Brain microvascular endothelial cell (primary cell): ENCODE measurements at regions not wholly inside any gene's neighbourhood (a gene's known extent, or its start where the extent isn't known, plus 50 kb on each side); places are given as distances from the start of the nearest gene placed in this dataset.
A peak's percentile ranks its signal among the peaks of the same experiment; 100 is the strongest.
"Not testable (repeated sequence)": the region's sequence is repeated elsewhere in the genome, so short reads cannot be mapped to it uniquely, and the experiment has no call there.

Source experiments
- DNase-seq: peaks from one replicate; pipeline ENCODE4 v3.0.0-alpha.2; 2020
- H3K27ac ChIP-seq: fragments of 250-450 bp; sonication (Bioruptor Pico); 2 replicates; pipeline ENCODE4 v1.5.1; 2020; ENCODE audit warnings: mild to moderate bottlenecking, moderate library complexity
- H3K27me3 ChIP-seq: fragments of 250-450 bp; sonication (Bioruptor Pico); replicated peaks from 2 replicates; pipeline ENCODE4 v1.5.1; 2020; ENCODE audit warnings: mild to moderate bottlenecking
- H3K36me3 ChIP-seq: fragments of 250-450 bp; sonication (Bioruptor Pico); replicated peaks from 2 replicates; pipeline ENCODE4 v1.5.1; 2020; ENCODE audit warnings: mild to moderate bottlenecking
- H3K4me3 ChIP-seq: 2 replicates; pipeline ENCODE4 v1.5.1; 2011; ENCODE audit warnings: low read depth, mild to moderate bottlenecking, control low read depth, low read length, moderate library complexity
- in situ Hi-C: cut with HindIII; loops from 2 replicates; pipeline ENCODE4 v1.10.0; 2017; ENCODE audit warnings: low sequenced_read_pairs, low pct_ligation_motif_present
- TF ChIP-seq, protein P1 (sequence below): IDR thresholded peaks from 2 replicates; pipeline ENCODE4 v1.5.1; 2011; ENCODE audit warnings: low read depth, mild to moderate bottlenecking, moderate library complexity, low read length, control low read depth, inconsistent platforms; ENCODE audit errors: missing control alignments

DNA sequence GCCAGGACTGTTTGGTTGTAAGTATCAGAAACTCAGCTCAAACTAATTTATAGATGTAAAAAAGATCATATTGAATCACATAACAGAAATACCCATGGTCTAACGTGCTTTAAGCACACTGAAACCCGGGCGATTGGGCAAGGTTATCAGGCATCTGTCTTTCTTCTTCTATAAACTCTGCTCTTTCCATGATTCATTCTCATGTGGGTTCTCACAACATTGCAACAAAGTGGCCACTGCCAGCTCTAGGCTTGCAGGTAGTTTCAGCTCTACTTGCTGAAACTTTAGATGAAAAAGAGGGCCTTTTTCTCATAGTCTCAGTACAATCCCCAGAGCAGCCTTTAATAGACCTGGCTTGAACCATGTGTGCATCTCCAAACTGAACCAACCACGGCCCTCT, 456.1 kb downstream of the MFSD1 start:
- Histone ChIP-seq H3K27ac (no peak overlapping the region), H3K27me3 (no peaks in the 10 kb centered on the region), H3K36me3 (no peaks in the 10 kb centered on the region), H3K4me3 (no peak overlapping the region)
- TF ChIP-seq, protein P1, sequence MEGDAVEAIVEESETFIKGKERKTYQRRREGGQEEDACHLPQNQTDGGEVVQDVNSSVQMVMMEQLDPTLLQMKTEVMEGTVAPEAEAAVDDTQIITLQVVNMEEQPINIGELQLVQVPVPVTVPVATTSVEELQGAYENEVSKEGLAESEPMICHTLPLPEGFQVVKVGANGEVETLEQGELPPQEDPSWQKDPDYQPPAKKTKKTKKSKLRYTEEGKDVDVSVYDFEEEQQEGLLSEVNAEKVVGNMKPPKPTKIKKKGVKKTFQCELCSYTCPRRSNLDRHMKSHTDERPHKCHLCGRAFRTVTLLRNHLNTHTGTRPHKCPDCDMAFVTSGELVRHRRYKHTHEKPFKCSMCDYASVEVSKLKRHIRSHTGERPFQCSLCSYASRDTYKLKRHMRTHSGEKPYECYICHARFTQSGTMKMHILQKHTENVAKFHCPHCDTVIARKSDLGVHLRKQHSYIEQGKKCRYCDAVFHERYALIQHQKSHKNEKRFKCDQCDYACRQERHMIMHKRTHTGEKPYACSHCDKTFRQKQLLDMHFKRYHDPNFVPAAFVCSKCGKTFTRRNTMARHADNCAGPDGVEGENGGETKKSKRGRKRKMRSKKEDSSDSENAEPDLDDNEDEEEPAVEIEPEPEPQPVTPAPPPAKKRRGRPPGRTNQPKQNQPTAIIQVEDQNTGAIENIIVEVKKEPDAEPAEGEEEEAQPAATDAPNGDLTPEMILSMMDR, result no peak
- in situ Hi-C loops, result loop anchor here (25.0 kb wide), 1 partner anchor 421 kb away; no protein-coding TSS in a partner anchor
- DNase-seq, result no peak

- no peak for DNase-seq
- Histone ChIP-seq H3K4me3 (no peak overlapping the region), H3K27me3 (no peaks in the 10 kb centered on the region), H3K27ac (no peak overlapping the region), H3K36me3 (no peaks in the 10 kb centered on the region)
- TF ChIP-seq, protein P1, result no peak
- in situ Hi-C loops, result loop anchor here (25.0 kb wide), 1 partner anchor 422 kb away; no protein-coding TSS in a partner anchor
Observed at GRCh38 chr3:159258934-159259333, 457.1 kb downstream of the MFSD1 start.

GRCh38 chr3:159260049-159260662, 458.3 kb downstream of the MFSD1 start:
- in situ Hi-C loops, result loop anchor here (25.0 kb wide), 1 partner anchor 423 kb away; no protein-coding TSS in a partner anchor
- TF ChIP-seq, protein P1, result peak; percentile 61
- no peaks in the 10 kb centered on the region for H3K27me3 ChIP-seq
- no peak overlapping the region for H3K27ac ChIP-seq
- no peaks in the 10 kb centered on the region for H3K36me3 ChIP-seq
- no peak overlapping the region for H3K4me3 ChIP-seq
- DNase-seq, result peak; percentile 63

DNA sequence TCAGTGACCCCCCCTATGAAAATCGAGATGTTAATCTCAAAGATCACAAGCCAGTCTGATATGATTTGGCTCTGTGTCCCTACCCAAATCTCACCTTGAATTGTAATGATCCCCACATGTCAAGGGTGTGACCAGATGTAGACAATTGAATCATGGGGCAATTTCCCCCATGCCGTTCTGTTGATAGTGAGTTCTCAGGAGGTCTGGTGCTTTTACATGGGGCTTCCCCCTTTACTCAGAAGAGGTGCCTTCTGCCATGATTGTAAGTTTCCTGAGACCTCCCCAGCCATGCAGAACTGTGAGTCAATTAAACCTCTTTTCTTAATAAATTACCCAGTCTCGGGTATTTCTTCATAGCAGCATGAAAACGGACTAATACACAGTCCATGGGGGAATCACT, 459.5 kb downstream of the MFSD1 start:
- not testable (repeated sequence) for H3K4me3 ChIP-seq, H3K27ac ChIP-seq, DNase-seq, H3K36me3 ChIP-seq, H3K27me3 ChIP-seq
- in situ Hi-C loops, result loop anchor here (25.0 kb wide), 1 partner anchor 424 kb away; no protein-coding TSS in a partner anchor

DNA sequence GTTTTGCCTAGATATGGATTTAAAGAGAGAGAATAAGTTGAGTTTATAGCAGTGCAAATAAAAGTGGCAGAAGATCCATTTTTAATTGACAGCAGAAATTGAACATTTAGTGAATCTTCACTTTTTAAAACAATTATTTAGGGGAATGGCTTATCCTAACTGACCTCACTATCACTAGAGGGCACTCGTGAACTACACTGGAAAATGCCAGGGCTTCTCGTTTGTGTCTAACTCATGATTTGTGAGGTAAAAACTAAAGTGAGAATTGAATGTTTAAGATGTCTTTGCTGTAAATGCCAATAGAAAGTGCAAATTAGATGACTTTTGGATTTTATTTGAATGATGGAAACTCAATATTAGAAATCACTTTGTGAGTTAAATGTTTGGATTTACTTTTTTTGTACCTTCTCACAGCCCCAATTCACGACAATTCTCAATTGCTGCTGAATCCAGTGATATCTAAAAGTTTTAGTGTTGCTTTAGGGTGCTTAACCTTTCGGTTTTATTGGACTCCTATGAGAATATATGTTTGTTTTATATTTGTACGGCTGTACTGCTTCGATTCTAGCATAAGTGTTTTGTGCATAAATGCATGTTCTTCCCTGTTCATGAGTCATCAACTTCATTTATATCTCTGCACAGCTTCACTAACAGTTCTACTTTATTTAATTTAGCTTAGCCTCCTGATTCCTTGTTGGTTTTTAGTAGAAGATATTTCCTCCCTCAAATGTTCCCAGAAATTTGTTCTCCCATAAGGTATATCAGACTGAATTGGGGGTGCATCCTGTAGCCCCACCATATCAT, 462.1 kb downstream of the MFSD1 start:
- TF ChIP-seq, protein P1, result peak; percentile 77

DNA sequence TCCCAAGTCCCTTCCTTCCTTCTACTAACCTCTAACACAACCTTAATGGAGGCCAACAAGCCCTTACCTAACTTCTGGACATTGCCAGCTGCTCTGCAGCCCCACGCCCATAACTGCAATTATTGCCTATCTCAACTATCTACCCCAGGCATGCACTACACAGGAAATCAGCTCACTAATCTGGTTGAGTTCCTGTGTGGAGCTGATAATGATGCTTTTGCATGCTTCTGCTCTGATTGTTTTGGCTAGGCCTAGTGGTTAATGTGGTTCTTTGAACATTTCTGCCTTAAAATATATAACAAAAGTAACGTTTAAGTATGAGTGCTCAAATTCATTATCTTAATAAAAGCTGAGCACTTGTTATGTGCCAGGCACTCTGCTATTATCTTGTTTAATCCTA, 463.9 kb downstream of the MFSD1 start:
- DNase-seq, result peak; percentile 61
- in situ Hi-C loops, result loop anchor here (25.0 kb wide), 1 partner anchor 428 kb away; no protein-coding TSS in a partner anchor
- Histone ChIP-seq H3K27me3 (no peaks in the 10 kb centered on the region), H3K4me3 (no peak overlapping the region), H3K27ac (no peak overlapping the region), H3K36me3 (no peaks in the 10 kb centered on the region)
- TF ChIP-seq, protein P1, result no peak

More for the DNA sequence above, 462.1 kb downstream of the MFSD1 start:
- no peak overlapping the region for H3K27ac ChIP-seq
- DNase-seq, result peak; percentile 63
- no peak overlapping the region for H3K4me3 ChIP-seq
- H3K27me3 ChIP-seq, result no peaks in the 10 kb centered on the region
- H3K36me3 ChIP-seq, result no peaks in the 10 kb centered on the region
- in situ Hi-C loops, result loop anchor here (25.0 kb wide), 1 partner anchor 427 kb away; no protein-coding TSS in a partner anchor
